ENCODE measurements at regions not wholly inside any gene's neighbourhood (a gene's known extent, or its start where the extent isn't known, plus 50 kb on each side); places are given as distances from the start of the nearest gene placed in this dataset.

DNA sequence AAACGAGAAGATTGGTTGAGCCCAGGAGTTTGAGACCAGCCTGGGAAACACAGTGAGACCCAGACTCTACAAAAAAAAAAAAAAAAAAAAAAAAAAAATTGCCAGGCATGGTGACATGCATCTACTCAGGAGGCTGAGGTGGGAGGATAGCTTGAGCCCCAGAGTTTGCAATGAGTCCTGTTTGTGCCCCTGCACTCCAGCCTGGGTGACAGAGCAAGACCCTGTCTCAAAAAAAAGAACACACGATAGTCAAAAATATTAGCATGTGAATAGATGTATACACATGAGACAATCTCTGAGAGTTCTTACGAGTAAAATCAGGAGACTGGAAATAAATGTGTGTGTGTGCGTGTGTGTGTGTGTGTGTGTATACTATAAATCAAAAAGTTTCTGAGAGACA, 966.3 kb downstream of the FSTL5 start:
- no peak overlapping the region for H2AFZ ChIP-seq (replicated peaks; ENCODE audit: low read length, poor library complexity)
- WGBS, 2 experiments (ENCODE audit: extremely low coverage in 2 of 2, insufficient read length in 1 of 2) = no CpG with 5 or more reads among the region's 4 CpGs
- ChIA-PET CTCF (interaction anchor here (0.6 kb wide), 1 partner anchor 136 kb away, joined by 3 read pairs; no protein-coding TSS in a partner anchor), POLR2A (ENCODE audit: unreplicated experiment) (no interaction called here)
- H3K4me3 ChIP-seq (ENCODE audit: insufficient read depth, low read depth, low read length) = no peak overlapping the region
- H4K91ac ChIP-seq (ENCODE audit: insufficient read depth, low read depth, low read length) = no peak overlapping the region
- H3K36me3 ChIP-seq (ENCODE audit: control insufficient read depth, insufficient read depth, low read length) = no peaks in the 10 kb centered on the region
- DNase-seq (no peak), ATAC-seq (ENCODE audit: low read depth) (no peak)
- H3K18ac ChIP-seq (ENCODE audit: low read depth, low read length) = no peak overlapping the region
- no peaks in the 10 kb centered on the region for H3K79me1 ChIP-seq (ENCODE audit: low read depth in 1 of 2, low read length in 2 of 2)
- H3K56ac ChIP-seq (ENCODE audit: extremely low read depth, insufficient read depth, low read length) = no peak overlapping the region
- BruUV-seq (replicated peaks) = no TSS peak
- no peaks in the 10 kb centered on the region for H3K9me3 ChIP-seq (ENCODE audit: control insufficient read depth, insufficient read depth, low read length)
- no peak overlapping the region for H3K4ac ChIP-seq (ENCODE audit: low read depth, low read length)
- H4K8ac ChIP-seq (ENCODE audit: low read depth in 2 of 2, low read length in 2 of 2) = no peak overlapping the region
- dilution Hi-C loops (cut with HindIII; ENCODE audit: low sequenced_read_pairs, unreplicated experiment) (no loop called here), in situ Hi-C loops (cut with MboI; ENCODE audit: low sequenced_read_pairs) (no loop called here), intact Hi-C loops (cut with micrococcal nuclease) (no loop called here)
- H2BK120ac ChIP-seq (ENCODE audit: low read depth, low read length) = no peak overlapping the region
- H3K9me1 ChIP-seq (ENCODE audit: insufficient read depth, low read length) = no peaks in the 10 kb centered on the region
- H3K4me1 ChIP-seq (ENCODE audit: control insufficient read depth, insufficient read depth, low read length) = no peaks in the 10 kb centered on the region
- no peak overlapping the region for H3K14ac ChIP-seq (replicated peaks; ENCODE audit: low read depth, low read length)
- H2AK5ac ChIP-seq (ENCODE audit: low read depth, low read length) = no peak overlapping the region
- H2AK9ac ChIP-seq (replicated peaks; ENCODE audit: low read depth, low read length, poor library complexity) = no peak overlapping the region
- no peak overlapping the region for H3K23ac ChIP-seq (ENCODE audit: low read depth, low read length)
- H3K27ac ChIP-seq (ENCODE audit: insufficient read depth, low read length) = no peak overlapping the region
- H2BK15ac ChIP-seq (ENCODE audit: low read depth, low read length) = no peak overlapping the region
- H3K27me3 ChIP-seq (ENCODE audit: control insufficient read depth, insufficient read depth, low read length) = no peaks in the 10 kb centered on the region
- no peak overlapping the region for H4K5ac ChIP-seq (ENCODE audit: low read depth, low read length)
- TF ChIP-seq, protein P1, sequence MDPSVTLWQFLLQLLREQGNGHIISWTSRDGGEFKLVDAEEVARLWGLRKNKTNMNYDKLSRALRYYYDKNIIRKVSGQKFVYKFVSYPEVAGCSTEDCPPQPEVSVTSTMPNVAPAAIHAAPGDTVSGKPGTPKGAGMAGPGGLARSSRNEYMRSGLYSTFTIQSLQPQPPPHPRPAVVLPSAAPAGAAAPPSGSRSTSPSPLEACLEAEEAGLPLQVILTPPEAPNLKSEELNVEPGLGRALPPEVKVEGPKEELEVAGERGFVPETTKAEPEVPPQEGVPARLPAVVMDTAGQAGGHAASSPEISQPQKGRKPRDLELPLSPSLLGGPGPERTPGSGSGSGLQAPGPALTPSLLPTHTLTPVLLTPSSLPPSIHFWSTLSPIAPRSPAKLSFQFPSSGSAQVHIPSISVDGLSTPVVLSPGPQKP (IDR thresholded peaks at IDR 0.05; ENCODE audit: borderline replicate concordance, low read depth, low read length) = no peak
- TF ChIP-seq MAZ (IDR thresholded peaks at IDR 0.05; ENCODE audit: borderline replicate concordance, low read depth, low read length) (no peak), RAD21 (IDR thresholded peaks at IDR 0.05; ENCODE audit: low read length) (no peak), FOS (IDR thresholded peaks at IDR 0.05; ENCODE audit: low read depth, low read length) (no peak), BHLHE40 (IDR thresholded peaks at IDR 0.05; ENCODE audit: low read depth, low read length) (no peak), MAFK (IDR thresholded peaks at IDR 0.05; ENCODE audit: low read depth, low read length) (no peak), SMC3 (IDR thresholded peaks at IDR 0.05; ENCODE audit: low read depth, low read length) (no peak), RFX5 (IDR thresholded peaks at IDR 0.05; ENCODE audit: low read depth, low read length) (no peak), CHD1 (IDR thresholded peaks at IDR 0.05; ENCODE audit: low read depth, low read length) (no peak), RCOR1 (IDR thresholded peaks at IDR 0.05; ENCODE audit: insufficient replicate concordance, low read length) (no peak), NFE2L2 (IDR thresholded peaks at IDR 0.05; ENCODE audit: low read depth, low read length) (no peak), MXI1 (IDR thresholded peaks at IDR 0.05; ENCODE audit: borderline replicate concordance, low read depth, low read length) (no peak), CEBPB (IDR thresholded peaks at IDR 0.05; ENCODE audit: low read depth, low read length) (no peak), POLR2A (IDR thresholded peaks at IDR 0.05; ENCODE audit: low read depth, low read length) (no peak)
- TF ChIP-seq, protein P2, sequence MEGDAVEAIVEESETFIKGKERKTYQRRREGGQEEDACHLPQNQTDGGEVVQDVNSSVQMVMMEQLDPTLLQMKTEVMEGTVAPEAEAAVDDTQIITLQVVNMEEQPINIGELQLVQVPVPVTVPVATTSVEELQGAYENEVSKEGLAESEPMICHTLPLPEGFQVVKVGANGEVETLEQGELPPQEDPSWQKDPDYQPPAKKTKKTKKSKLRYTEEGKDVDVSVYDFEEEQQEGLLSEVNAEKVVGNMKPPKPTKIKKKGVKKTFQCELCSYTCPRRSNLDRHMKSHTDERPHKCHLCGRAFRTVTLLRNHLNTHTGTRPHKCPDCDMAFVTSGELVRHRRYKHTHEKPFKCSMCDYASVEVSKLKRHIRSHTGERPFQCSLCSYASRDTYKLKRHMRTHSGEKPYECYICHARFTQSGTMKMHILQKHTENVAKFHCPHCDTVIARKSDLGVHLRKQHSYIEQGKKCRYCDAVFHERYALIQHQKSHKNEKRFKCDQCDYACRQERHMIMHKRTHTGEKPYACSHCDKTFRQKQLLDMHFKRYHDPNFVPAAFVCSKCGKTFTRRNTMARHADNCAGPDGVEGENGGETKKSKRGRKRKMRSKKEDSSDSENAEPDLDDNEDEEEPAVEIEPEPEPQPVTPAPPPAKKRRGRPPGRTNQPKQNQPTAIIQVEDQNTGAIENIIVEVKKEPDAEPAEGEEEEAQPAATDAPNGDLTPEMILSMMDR (conservative IDR thresholded peaks at IDR 0.05; ENCODE audit: low read depth, low read length) = no peak
- TF ChIP-seq, protein P3, sequence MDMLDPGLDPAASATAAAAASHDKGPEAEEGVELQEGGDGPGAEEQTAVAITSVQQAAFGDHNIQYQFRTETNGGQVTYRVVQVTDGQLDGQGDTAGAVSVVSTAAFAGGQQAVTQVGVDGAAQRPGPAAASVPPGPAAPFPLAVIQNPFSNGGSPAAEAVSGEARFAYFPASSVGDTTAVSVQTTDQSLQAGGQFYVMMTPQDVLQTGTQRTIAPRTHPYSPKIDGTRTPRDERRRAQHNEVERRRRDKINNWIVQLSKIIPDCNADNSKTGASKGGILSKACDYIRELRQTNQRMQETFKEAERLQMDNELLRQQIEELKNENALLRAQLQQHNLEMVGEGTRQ (IDR thresholded peaks at IDR 0.05; ENCODE audit: low read depth, low read length) = no peak
- no peak overlapping the region for H3K4me2 ChIP-seq (ENCODE audit: low read depth, low read length)
- H3K9ac ChIP-seq (ENCODE audit: low read depth, low read length) = no peak overlapping the region
- H2BK5ac ChIP-seq (ENCODE audit: low read depth, low read length, poor library complexity, severe bottlenecking) = no peak overlapping the region
- no peaks in the 10 kb centered on the region for H4K20me1 ChIP-seq (ENCODE audit: insufficient read depth, low read length)
- no peak overlapping the region for H2BK20ac ChIP-seq (ENCODE audit: low read depth, low read length)

All from IMR-90 (cell line).